MG63 (cell line): ENCODE measurements at regions not wholly inside any gene's neighbourhood (a gene's known extent, or its start where the extent isn't known, plus 50 kb on each side); places are given as distances from the start of the nearest gene placed in this dataset.

Experiments
- DNase-seq: peaks from one replicate; pipeline ENCODE4 v3.0.0-alpha.2; 2020
- H3K27me3 ChIP-seq: fragments of 250-450 bp; sonication (Bioruptor Pico); 2 replicates; pipeline ENCODE4 v1.5.1; 2020; ENCODE audit warnings: mild to moderate bottlenecking, moderate library complexity
- H3K36me3 ChIP-seq: fragments of 250-450 bp; sonication (Bioruptor Pico); 2 replicates; pipeline ENCODE4 v1.5.1; 2020; ENCODE audit warnings: mild to moderate bottlenecking, moderate library complexity
- H3K4me3 ChIP-seq: fragments of 250-450 bp; sonication (Bioruptor Pico); 2 replicates; pipeline ENCODE4 v1.5.1; 2020; ENCODE audit warnings: mild to moderate bottlenecking, moderate library complexity
- H3K9me3 ChIP-seq: fragments of 250-450 bp; sonication (Bioruptor Pico); 2 replicates; pipeline ENCODE4 v1.5.1; 2020; ENCODE audit warnings: mild to moderate bottlenecking, moderate library complexity

GRCh38 chr6:87995461-87995860, 52.2 kb upstream of the SPACA1 start:
- H3K36me3 ChIP-seq: no peaks in the 10 kb centered on the region
- no peaks in the 10 kb centered on the region for H3K27me3 ChIP-seq
- H3K9me3 ChIP-seq: no peaks in the 10 kb centered on the region
- no peak for DNase-seq
- no peak overlapping the region for H3K4me3 ChIP-seq

GRCh38 chr6:87993356-87993755, 54.3 kb upstream of the SPACA1 start:
- Histone ChIP-seq H3K9me3 (no peaks in the 10 kb centered on the region), H3K36me3 (no peaks in the 10 kb centered on the region), H3K4me3 (no peak overlapping the region), H3K27me3 (no peaks in the 10 kb centered on the region)
- DNase-seq: no peak

- H3K4me3 ChIP-seq: no peak overlapping the region
- H3K9me3 ChIP-seq: no peaks in the 10 kb centered on the region
- H3K27me3 ChIP-seq: no peaks in the 10 kb centered on the region
- DNase-seq: no peak
- no peaks in the 10 kb centered on the region for H3K36me3 ChIP-seq
These were observed 56.8 kb upstream of the SPACA1 start for GRCh38 chr6:87990871-87991270.

GRCh38 chr6:87982134-87982533, 65.5 kb upstream of the SPACA1 start:
- Histone ChIP-seq H3K4me3 (no peak overlapping the region), H3K27me3 (no peaks in the 10 kb centered on the region), H3K9me3 (no peaks in the 10 kb centered on the region), H3K36me3 (no peaks in the 10 kb centered on the region)
- no peak for DNase-seq

- DNase-seq: no peak
- H3K27me3 ChIP-seq: no peaks in the 10 kb centered on the region
- H3K4me3 ChIP-seq: 0 out of 2 replicates have a peak overlapping the region, but pooled peaks have one; percentile 9
- H3K36me3 ChIP-seq: no peaks in the 10 kb centered on the region
- no peaks in the 10 kb centered on the region for H3K9me3 ChIP-seq
These were observed 67.9 kb upstream of the SPACA1 start for GRCh38 chr6:87979737-87980136.

- Histone ChIP-seq H3K9me3 (no peaks in the 10 kb centered on the region), H3K36me3 (no peaks in the 10 kb centered on the region), H3K27me3 (no peaks in the 10 kb centered on the region), H3K4me3 (no peak overlapping the region)
- DNase-seq: no peak
These were observed 71.0 kb upstream of the SPACA1 start for GRCh38 chr6:87976616-87977015.

GRCh38 chr6:87975561-87975960, 72.1 kb upstream of the SPACA1 start:
- Histone ChIP-seq H3K4me3 (no peak overlapping the region), H3K36me3 (no peaks in the 10 kb centered on the region), H3K9me3 (no peaks in the 10 kb centered on the region), H3K27me3 (no peaks in the 10 kb centered on the region)
- DNase-seq: no peak

- no peak for DNase-seq
- Histone ChIP-seq H3K9me3 (no peaks in the 10 kb centered on the region), H3K36me3 (no peaks in the 10 kb centered on the region), H3K27me3 (peaks cover 15% of the 10 kb centered on the region), H3K4me3 (no peak overlapping the region)
These were observed 75.4 kb upstream of the SPACA1 start for GRCh38 chr6:87972279-87972678.

- Histone ChIP-seq H3K9me3 (no peaks in the 10 kb centered on the region), H3K36me3 (no peaks in the 10 kb centered on the region), H3K27me3 (peaks cover 20% of the 10 kb centered on the region), H3K4me3 (no peak overlapping the region)
- no peak for DNase-seq
These were observed 75.9 kb upstream of the SPACA1 start for GRCh38 chr6:87971605-87972262.

- peak overlapping the region; percentile 23 for H3K4me3 ChIP-seq
These were observed 79.0 kb upstream of the SPACA1 start for GRCh38 chr6:87968435-87969278.

GRCh38 chr6:87965806-87966205, 81.8 kb upstream of the SPACA1 start:
- Histone ChIP-seq H3K4me3 (no peak overlapping the region), H3K27me3 (peaks cover 21% of the 10 kb centered on the region), H3K36me3 (no peaks in the 10 kb centered on the region), H3K9me3 (no peaks in the 10 kb centered on the region)
- no peak for DNase-seq

More at GRCh38 chr6:87968435-87969278, 79.0 kb upstream of the SPACA1 start:
- Histone ChIP-seq H3K9me3 (no peaks in the 10 kb centered on the region), H3K27me3 (peaks cover 21% of the 10 kb centered on the region), H3K36me3 (no peaks in the 10 kb centered on the region)
- peak; percentile 18 for DNase-seq

- no peak for DNase-seq
- Histone ChIP-seq H3K27me3 (no peaks in the 10 kb centered on the region), H3K4me3 (no peak overlapping the region), H3K36me3 (no peaks in the 10 kb centered on the region), H3K9me3 (no peaks in the 10 kb centered on the region; the same call in 1 of the 2 replicates)
These were observed 88.6 kb upstream of the SPACA1 start for GRCh38 chr6:87959083-87959482.

GRCh38 chr6:87951751-87952150, 95.9 kb upstream of the SPACA1 start:
- Histone ChIP-seq H3K36me3 (no peaks in the 10 kb centered on the region), H3K9me3 (no peaks in the 10 kb centered on the region; the same call in 1 of the 2 replicates), H3K4me3 (no peak overlapping the region), H3K27me3 (no peaks in the 10 kb centered on the region)
- DNase-seq: no peak

- H3K27me3 ChIP-seq: no peaks in the 10 kb centered on the region
These were observed 97.0 kb upstream of the SPACA1 start for GRCh38 chr6:87950614-87951013.

GRCh38 chr6:87949194-87949593, 98.4 kb upstream of the SPACA1 start:
- no peak for DNase-seq
- Histone ChIP-seq H3K4me3 (no peak overlapping the region), H3K27me3 (no peaks in the 10 kb centered on the region), H3K9me3 (no peaks in the 10 kb centered on the region), H3K36me3 (no peaks in the 10 kb centered on the region)

More at GRCh38 chr6:87950614-87951013, 97.0 kb upstream of the SPACA1 start:
- H3K4me3 ChIP-seq: no peak overlapping the region
- H3K9me3 ChIP-seq: no peaks in the 10 kb centered on the region
- DNase-seq: no peak
- H3K36me3 ChIP-seq: no peaks in the 10 kb centered on the region

GRCh38 chr6:87946669-87947068, 101.0 kb upstream of the SPACA1 start:
- H3K9me3 ChIP-seq: no peaks in the 10 kb centered on the region; the same call in 1 of the 2 replicates
- DNase-seq: no peak
- no peak overlapping the region for H3K4me3 ChIP-seq
- H3K36me3 ChIP-seq: no peaks in the 10 kb centered on the region
- H3K27me3 ChIP-seq: no peaks in the 10 kb centered on the region

GRCh38 chr6:87945966-87946365, 101.7 kb upstream of the SPACA1 start:
- Histone ChIP-seq H3K36me3 (no peaks in the 10 kb centered on the region), H3K27me3 (no peaks in the 10 kb centered on the region), H3K9me3 (no peaks in the 10 kb centered on the region; the same call in 1 of the 2 replicates), H3K4me3 (no peak overlapping the region)
- DNase-seq: peak; percentile 10

- no peaks in the 10 kb centered on the region; the same call in 1 of the 2 replicates for H3K9me3 ChIP-seq
- no peaks in the 10 kb centered on the region for H3K36me3 ChIP-seq
- DNase-seq: no peak
- H3K27me3 ChIP-seq: no peaks in the 10 kb centered on the region
- no peak overlapping the region for H3K4me3 ChIP-seq
These were observed 102.5 kb upstream of the SPACA1 start for GRCh38 chr6:87945181-87945580.
